Type B pancreatic cell (in vitro differentiated cells): ENCODE measurements at regions not wholly inside any gene's neighbourhood (a gene's known extent, or its start where the extent isn't known, plus 50 kb on each side); places are given as distances from the start of the nearest gene placed in this dataset.

Source experiments
- DNase-seq: peaks from one replicate; pipeline ENCODE4 v3.0.0; 2021; ENCODE audit warnings: mixed read lengths; ENCODE audit not compliant: unreplicated experiment; ENCODE audit errors: extremely low spot score
- H3K27ac Mint-ChIP-seq: 2 replicates; pipeline ENCODE4 v1.8.0; 2021; ENCODE audit warnings: mild to moderate bottlenecking, mixed read lengths
- H3K27me3 Mint-ChIP-seq: 2 replicates; pipeline ENCODE4 v1.8.0; 2021; ENCODE audit warnings: mixed read lengths
- H3K36me3 Mint-ChIP-seq: 2 replicates; pipeline ENCODE4 v1.8.0; 2021; ENCODE audit warnings: mixed read lengths
- H3K4me1 Mint-ChIP-seq: one replicate; pipeline ENCODE4 v1.8.0; 2021; ENCODE audit warnings: mixed read lengths; ENCODE audit not compliant: unreplicated experiment
- H3K4me3 Mint-ChIP-seq: 2 replicates; pipeline ENCODE4 v1.8.0; 2021; ENCODE audit warnings: mild to moderate bottlenecking, mixed read lengths
- H3K9me3 Mint-ChIP-seq: 2 replicates; pipeline ENCODE4 v1.8.0; 2021; ENCODE audit warnings: mixed read lengths
- CTCF ChIP-seq: fragments of 200-600 bp; sonication (generic); conservative IDR thresholded peaks from 2 replicates; pipeline ENCODE4 v1.5.0; 2021; ENCODE audit warnings: antibody characterized with exemption, mild to moderate bottlenecking

- H3K4me3 Mint-ChIP-seq: no peak overlapping the region
- no peak for TF ChIP-seq CTCF
- no peaks in the 10 kb centered on the region for H3K36me3 Mint-ChIP-seq
- no peak overlapping the region for H3K27ac Mint-ChIP-seq
- DNase-seq: no peak
- no peaks in the 10 kb centered on the region for H3K27me3 Mint-ChIP-seq
- peaks cover 18% of the 10 kb centered on the region for H3K4me1 Mint-ChIP-seq
- no peaks in the 10 kb centered on the region for H3K9me3 Mint-ChIP-seq
These were observed 247.4 kb upstream of the CHAC2 start for GRCh38 chr2:53519918-53520841.

- no peak for DNase-seq
- Mint-ChIP-seq H3K27ac (no peak overlapping the region), H3K27me3 (no peaks in the 10 kb centered on the region), H3K4me1 (peaks cover 18% of the 10 kb centered on the region), H3K36me3 (no peaks in the 10 kb centered on the region), H3K4me3 (no peak overlapping the region), H3K9me3 (no peaks in the 10 kb centered on the region)
- no peak for TF ChIP-seq CTCF
These were observed 250.2 kb upstream of the CHAC2 start for GRCh38 chr2:53517406-53517805.

- DNase-seq: no peak
- no peaks in the 10 kb centered on the region for H3K27me3 Mint-ChIP-seq
- H3K36me3 Mint-ChIP-seq: no peaks in the 10 kb centered on the region
- TF ChIP-seq CTCF: no peak
- H3K27ac Mint-ChIP-seq: no peak overlapping the region
- H3K4me1 Mint-ChIP-seq: peaks cover 18% of the 10 kb centered on the region
- no peak overlapping the region for H3K4me3 Mint-ChIP-seq
- no peaks in the 10 kb centered on the region for H3K9me3 Mint-ChIP-seq
These were observed 251.0 kb upstream of the CHAC2 start for GRCh38 chr2:53516650-53517049.

DNA sequence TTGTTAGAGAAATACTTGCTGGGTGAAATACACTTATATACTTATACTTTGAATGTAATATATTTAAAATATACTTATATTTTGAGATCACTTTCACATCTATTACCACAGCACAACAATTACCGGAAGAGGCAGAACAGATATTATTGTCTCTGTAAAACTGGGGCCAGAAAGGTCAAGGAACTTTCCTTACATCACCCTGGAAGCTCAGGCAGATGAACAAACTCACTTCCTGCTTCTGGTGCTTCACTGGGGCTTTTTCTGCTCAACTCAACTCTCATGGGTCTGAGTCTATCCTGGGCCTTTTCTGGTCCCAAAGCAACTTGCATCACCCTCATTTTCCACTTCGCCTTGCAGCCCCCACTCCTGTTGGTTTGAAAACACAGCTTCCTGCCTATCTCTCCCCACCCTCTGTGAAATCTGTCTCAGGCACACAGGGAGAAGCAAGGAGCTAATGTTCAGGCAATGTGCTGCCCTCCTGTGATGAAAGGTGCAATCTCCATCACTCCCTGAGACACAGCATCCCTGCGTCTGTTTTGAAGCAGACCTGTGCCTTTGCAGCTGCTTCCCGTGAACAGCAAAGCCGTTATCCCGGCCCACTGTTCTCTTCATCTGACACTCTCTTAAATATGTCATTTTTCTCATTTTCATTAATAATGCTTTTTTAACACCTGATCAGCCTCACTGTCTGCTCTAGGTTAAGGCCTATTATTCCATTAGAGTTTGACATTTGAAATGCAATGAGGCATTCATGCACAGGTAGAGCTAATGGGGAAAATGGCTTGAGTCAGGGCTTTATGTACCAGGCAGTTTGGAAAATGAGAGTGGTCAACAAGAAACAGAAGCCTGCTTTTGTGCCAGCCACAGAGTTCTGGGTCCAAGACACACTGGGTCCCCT lies 251.9 kb upstream of the CHAC2 start:
- no peak for TF ChIP-seq CTCF
- no peak overlapping the region for H3K27ac Mint-ChIP-seq
- no peak overlapping the region for H3K4me3 Mint-ChIP-seq
- no peaks in the 10 kb centered on the region for H3K9me3 Mint-ChIP-seq
- H3K4me1 Mint-ChIP-seq: peaks cover 16% of the 10 kb centered on the region
- no peak for DNase-seq
- H3K36me3 Mint-ChIP-seq: no peaks in the 10 kb centered on the region
- H3K27me3 Mint-ChIP-seq: no peaks in the 10 kb centered on the region

DNA sequence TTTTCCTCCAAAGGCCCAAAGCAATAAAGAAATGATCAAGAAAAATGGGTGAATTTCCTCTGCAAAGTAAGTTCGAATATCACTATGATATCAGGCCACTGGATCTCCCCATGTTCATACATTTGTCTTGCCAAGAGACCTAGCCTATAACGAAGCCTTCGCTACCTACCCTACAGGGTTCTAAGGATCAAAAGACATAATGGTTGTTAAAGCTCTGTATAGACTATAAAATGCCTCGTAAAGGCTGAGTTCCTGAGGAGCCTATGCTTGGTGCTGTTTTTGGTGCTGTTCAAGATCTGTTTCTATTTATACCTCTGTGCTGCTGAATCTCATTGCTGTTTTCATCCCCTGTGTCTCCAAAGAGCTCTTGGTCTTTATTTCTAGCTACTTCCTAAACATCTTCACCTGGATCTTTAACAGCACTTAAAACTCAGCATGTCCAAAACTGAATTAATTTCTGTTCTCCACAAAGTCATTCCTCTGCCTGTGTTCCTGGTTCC lies 254.4 kb upstream of the CHAC2 start:
- no peaks in the 10 kb centered on the region for H3K27me3 Mint-ChIP-seq
- H3K4me3 Mint-ChIP-seq: no peak overlapping the region

More for the DNA sequence above, 254.4 kb upstream of the CHAC2 start:
- H3K27ac Mint-ChIP-seq: no peak overlapping the region
- DNase-seq: no peak
- TF ChIP-seq CTCF: no peak
- H3K36me3 Mint-ChIP-seq: no peaks in the 10 kb centered on the region
- H3K4me1 Mint-ChIP-seq: peaks cover 4% of the 10 kb centered on the region
- peaks cover 5% of the 10 kb centered on the region for H3K9me3 Mint-ChIP-seq
